GM21825 (cell line): ENCODE measurements at regions not wholly inside any gene's neighbourhood (a gene's known extent, or its start where the extent isn't known, plus 50 kb on each side); places are given as distances from the start of the nearest gene placed in this dataset.

Experiments
- ATAC-seq: cut with Tn5 transposase; IDR thresholded peaks from one replicate; pipeline ENCODE4 v1.9.1; 2021; ENCODE audit warnings: mild to moderate bottlenecking, moderate library complexity; ENCODE audit not compliant: unreplicated experiment

DNA sequence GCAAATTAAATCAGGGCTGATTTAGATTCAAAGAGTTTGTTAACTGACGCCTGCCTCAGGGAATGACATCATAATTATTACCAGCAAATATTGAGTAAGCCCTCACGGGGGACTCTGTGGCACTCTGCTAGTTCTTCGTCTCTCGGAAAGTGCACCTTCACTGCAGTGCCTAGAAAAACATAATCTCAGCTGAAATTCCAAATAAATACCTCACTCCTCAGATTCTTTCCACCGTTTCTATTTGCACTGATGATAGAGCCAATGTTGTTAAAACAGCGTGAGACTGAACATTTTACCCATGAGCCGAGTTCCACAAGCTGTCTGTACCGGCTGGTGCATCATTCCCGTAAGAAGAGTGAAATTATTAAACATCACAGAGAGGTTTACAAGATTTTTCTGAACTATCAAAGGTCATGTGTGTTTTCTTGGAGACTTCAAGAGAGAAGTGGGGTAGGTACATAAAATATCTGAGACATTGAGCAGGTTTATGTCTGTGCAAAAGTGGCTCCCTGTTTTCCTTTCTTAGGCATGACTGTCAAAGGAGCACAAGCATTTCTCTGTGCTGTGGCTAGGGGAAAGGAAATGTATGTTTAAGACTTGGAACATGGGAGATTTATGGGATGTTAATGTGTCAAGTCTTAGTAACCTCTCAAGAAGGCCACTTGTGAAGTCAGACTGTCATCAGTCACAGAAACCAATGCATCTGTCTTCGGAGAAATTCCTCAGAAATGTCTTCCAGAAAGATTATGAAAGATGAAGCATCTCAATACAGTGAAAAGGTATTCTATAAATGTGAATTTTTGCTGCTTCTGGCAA lies 119.6 kb downstream of the CBLL2 start:
- ATAC-seq = no peak

DNA sequence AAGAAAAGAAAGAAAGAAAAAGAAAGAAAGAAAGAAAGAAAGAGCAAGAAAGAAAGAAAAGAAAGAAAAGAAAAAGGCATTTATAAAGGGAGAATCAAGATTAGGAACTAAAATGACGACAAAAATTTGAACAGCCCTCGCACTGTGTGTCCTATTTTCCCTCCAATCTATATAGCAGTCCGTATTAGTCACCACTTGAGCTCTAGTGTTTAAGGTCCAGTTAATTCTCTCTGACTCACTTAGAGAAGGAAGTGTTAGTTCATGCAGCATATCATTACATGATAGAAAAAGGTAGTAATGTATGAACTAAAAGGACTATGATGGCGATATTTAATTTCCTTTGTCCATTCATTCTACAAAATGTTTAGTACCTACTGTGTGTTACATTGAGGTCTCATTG lies 122.7 kb downstream of the CBLL2 start:
- no peak for ATAC-seq

DNA sequence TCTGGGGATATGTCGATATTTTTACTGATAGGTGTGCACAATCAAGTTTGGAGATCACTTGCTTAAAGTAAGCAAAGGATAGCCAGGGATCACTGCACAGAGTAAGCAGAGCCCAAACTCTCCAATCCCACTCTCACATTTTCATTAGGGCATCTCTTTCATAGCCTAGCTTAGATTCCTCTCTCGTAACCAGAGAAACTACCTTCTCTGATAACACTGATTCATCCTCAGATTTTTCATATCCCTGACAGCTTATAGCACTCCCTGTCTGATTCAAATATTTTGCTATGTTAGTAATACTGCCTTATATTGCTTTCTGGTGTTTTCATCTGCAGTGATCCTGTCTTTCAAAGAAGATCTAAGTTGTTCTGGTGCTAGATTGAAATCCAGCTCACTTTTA lies 123.7 kb downstream of the CBLL2 start:
- no peak for ATAC-seq

DNA sequence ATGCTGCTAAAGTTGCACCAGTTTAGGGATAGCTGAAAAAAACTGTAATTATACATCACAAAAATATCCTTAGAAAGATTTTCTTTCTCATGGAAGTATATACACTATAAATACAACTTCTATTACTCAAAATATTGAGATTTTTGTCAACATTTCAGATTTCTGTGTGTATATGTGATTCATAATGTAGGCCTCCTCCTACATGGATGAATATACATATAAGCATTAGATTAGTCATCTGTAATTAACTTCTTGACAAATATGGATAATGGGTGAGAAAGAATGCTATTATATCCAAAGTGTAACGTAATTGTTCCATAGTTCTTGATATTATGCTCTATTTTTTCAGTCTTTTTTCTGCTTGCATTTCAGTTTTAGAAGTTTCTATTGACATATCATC lies 124.9 kb downstream of the CBLL2 start:
- ATAC-seq = no peak

DNA sequence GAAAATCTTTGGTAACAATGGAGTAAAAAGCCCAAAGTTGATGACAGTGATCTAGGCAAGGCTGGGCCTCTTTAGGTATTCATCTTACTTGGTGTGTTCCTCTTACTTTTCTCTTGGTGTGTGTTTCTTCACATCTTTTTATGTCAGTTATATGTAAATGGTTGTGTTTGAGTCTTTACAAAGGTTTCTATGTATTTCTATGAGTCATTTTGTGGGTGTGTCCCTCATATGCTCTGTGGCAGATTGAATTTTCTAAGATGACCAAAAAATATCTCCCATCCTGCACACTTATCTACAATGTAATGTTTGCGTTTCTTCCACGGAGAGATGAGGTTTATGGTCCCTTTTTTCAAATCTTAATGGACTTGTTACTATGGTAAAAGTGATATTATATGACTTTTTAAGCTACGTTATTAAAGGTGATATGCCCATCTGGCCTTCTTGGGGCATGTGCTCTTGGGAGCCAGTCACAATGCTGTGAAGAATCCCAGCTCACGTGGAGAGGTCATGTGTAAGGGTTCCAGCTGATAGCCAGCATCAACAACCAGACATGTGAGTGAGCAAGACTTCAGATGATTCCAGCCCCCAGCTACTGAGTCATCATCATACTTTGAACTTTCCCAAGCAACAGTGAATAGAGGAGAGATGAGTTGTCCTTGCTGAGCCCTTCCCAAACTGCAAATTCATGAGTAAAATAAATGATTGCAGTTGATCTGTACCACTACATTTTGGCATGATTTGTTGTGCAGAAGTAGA lies 126.9 kb downstream of the CBLL2 start:
- no peak for ATAC-seq

DNA sequence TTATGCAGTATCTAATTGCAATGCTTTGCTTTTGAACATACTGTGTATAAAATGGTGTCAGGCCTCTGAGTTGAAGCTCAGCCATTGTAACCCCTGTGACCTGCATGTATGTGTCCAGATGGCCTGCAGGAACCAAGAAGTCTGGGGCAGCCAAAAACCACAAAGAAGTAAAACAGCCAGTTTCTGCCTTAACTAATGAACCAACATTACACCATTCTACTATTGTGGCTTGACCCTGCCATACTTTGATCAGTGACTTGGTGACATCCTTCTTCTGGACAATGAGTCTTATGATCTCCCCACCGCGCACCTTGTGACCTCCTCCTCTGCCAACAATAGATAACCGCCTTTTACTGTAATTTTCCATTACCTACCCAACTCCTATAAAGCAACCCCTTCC lies 131.6 kb downstream of the CBLL2 start:
- no peak for ATAC-seq

DNA sequence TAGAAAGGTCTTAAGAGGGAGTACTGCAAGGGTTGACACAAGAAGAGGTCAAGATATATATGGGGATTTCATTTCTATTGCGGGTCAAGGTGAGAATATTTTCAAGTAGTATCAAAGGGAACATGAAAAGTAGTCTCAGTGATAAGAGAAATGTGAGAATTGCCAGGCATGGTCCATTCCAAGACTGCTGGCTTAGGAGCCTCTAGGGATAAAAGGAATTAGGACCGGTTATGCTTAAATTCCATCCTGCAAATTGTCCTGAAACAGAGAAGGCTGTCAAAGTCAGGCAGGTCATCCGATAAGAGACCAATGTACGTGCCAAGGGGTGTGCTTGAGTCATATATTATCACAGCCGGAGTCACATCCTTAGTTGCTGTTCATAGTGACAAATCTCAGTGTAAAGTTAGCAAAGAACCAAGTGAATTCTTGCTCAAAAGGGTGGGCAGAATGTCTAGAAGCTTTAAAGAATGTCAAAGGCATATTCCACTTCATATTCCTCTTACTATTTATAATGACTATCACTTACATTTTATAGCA lies 133.6 kb downstream of the CBLL2 start:
- no peak for ATAC-seq

DNA sequence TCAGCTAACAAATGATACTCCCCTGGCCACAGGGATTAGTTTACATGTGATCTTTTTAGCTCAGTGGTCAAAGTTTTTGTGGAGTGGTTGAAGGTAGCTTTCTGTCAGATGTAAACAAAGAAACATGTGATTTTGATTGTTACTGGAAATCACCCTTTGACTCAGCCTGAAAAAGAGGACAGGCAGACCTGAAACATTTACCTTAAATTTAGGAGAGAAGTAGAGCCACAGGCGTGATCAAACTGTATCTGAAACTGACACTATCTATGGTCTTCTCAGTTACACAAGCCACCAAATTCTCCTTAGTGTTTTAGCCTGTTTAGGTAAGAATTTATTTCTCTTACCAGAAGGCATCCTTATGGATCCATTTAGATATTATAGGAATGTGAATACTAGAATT lies 136.7 kb downstream of the CBLL2 start:
- no peak for ATAC-seq

DNA sequence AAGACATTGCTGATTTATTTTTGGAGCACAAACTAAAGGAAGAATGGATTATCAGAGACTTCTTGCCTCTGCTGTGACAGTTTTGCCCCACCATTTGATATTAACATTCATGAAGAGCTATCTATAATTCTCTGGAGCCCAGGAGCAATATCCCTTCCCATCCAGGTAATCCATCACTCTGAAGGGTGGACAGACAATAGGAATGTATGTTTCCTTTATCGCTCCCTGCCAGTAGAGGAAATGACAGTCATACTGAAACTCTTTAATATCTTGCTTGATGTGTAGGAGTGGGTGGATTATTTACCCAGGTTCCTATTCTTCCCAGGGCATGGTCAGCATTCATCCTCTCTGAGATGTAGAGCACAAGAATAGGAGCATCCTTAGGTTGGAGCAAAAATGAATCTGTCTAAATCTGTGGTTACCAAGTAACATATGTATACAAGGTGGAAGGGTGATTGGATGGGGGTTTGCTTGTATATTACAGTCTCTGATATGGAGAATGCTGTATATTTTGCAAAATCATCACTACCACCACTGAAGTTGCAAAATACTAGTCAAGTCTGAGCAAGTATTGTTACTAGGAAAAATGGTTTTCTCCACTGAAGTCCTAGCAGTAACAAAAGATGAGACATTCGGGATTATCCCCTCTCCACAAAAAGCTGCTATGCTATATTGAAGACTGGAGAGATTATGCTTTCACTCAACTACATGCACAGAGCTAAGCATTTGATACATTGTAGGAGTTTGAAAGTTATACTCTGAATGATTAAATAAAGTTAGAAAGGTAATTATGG lies 151.6 kb downstream of the CBLL2 start:
- ATAC-seq = no peak

DNA sequence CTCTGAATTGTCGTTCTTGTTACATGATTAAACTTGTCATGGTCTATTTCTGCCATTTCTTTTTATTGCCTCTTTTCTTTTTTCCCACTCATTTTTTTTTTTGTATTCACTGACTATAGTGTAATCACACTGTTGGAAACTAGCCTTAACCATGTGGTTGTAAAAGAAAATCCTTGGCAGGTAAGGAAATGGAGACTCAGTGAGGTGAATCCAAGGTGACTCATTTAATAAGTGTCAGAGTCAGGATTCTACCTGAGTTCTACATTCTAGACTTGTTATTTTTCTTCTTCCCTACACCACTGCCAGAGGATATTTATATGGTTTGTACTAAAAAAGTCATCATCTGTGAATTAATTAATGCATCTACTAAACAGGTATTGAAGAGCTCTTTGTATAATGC lies 152.2 kb downstream of the CBLL2 start:
- ATAC-seq = no peak

DNA sequence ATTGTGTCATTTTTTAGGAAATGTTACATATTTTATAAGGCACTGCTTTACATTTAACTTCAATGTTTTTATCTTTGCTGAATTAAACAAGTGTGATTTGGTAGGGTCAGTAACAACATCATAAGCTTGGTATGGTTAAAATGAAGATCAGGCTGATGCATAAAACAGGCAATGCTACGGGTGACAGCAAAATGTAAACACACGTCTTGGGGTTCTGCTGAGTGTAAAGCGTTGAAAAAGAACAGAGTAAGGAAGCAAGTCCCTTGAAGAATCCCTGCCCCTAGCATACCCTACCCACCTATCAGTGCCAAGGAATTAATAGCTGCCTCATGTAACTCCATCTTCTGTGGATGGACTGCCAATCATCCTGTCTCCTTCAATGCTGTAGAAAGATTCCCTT lies 157.0 kb downstream of the CBLL2 start:
- ATAC-seq = no peak

DNA sequence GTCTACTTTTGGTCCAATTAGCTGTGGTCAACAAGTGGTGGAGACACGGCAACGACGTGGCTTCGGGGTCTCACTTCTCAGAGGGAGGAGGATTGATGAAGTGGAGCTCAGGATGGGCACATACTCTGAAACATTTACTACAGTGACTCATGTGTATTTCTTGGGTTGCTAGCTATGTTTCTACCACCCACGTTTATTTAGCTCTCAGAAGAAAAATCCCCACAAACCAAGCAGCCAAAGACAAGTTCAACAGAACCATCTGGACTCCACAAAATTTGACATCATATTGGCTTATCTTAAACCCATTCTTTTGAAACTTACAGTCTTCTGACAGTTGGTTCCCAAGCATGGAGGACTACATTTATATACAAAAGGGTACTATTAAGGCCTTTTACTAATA lies 158.0 kb downstream of the CBLL2 start:
- no peak for ATAC-seq

DNA sequence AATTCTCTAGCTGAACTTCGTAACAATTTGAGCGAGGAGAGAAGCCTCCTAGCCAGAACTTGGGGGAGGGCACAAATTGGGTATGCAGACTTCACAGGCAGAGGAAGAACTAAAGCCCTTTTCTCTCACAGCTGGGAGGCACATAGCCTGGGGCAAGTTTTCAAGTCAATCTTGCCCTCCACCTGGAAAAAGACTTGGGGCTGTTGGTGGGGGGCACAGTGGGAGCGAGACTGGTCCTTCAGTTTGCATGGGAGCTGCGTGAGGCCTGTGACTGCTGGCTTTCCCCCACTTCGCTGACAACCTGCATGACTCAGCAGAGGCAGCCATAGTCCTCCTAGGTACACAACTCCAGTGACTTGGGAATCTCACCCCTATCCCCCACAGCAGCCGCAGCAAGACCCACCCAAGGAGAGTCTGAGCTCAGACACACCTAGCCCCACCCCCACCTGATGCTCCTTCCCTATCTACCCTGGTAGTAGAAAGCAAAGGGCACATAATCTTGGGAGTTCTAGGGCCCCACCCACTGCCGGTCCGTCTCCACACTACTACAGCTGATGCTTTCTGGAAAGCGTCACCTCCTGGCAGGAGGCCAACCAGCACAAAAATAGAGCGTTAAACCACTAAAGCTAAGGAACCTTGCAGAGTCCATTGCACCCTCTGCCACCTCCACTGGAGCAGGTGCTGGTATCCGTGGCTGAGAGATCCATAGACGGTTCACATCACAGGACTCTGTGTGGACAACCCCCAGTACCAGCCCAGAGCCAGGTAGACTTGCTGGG lies 160.8 kb downstream of the CBLL2 start:
- ATAC-seq = no peak

DNA sequence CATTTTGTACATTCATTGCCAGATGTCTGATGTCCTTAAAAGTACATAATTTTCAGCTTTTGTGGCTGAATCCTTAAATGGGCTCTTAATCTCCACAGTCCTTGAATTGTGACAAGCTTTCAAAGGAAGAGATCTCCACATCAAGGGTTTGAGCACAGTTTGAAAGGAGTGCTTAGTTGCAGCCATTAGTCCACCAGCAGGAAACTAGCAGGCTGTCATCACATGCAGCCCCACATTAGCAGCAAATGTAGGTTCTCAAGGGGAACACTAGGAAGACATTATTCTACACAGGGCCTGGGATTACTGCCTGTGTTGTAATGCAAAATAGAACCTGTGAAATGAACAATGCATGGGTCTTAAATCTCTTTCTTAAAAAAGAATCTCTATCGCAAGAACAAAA lies 173.2 kb downstream of the CBLL2 start:
- ATAC-seq = no peak

DNA sequence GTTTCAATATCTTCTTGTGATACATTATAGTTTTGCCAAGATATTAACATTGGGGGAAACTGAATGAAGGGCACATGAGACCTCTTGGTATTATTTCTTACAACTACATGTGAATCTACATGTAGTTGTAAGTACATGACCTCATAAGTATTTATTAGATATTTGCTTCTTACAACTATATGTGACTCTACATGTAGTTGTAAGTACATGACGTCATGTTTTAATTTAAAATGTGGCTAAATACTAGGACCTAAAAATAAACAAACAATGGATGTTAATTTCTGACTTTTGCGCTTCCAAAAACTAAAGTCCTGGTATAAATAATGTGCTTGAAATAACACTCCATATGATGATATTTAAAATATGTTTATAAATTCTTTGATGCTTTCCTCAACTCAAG lies 190.2 kb downstream of the CBLL2 start:
- no peak for ATAC-seq

DNA sequence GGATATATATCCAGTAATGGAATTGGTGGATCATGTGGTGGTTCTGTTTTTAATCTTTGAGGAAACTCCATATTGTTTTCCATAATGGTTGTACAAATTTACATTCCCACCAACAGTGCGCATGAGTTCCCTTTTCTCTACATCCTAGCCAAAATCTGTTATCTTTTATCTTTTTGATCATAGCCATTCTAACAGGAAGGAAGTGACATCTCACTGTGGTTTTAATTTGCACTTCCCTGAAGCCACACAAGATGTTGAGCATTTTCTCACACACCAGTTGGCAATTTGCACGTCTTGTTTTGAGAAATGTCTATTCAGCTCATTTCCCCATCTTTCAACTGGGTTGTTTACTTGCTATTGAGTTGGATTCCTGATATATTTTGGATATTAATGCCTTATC lies 194.9 kb downstream of the CBLL2 start:
- ATAC-seq = no peak

DNA sequence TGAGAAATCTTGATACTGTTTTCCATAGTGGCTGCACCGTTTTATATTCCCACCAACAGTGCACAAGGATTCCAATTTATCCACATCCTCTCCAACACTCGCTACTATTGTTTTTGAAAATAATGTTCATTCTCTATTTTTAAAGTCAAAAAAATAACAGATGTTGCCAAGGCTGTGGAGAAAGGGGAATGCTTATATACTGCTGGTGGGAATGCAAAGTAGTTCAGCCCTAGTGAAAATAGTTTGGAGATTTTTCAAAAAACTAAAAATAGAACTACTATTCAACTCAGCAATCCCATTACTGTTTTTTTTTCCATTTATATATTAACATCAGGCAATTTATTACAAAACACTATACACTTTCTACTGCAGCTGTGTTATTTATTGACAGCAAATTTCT lies 208.7 kb downstream of the CBLL2 start:
- ATAC-seq = no peak

DNA sequence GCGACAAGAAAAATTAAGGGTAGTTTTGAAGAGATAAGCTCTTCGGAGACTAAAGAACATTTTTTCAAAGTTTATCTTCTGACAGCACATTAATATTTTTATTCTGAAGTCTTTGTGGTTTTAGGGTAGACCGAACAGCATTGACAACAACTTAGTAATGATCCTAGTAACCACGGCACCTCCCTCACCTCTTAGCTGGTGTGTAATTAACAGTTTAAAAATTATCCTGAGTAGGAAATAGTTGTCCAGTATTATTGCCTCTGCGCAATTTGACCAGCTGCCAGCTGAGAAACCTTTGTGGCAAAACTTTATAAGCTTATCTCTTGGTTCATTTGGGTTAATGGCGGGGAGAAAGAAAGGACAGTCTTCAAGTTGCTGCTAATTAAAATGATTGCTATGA lies 213.6 kb downstream of the CBLL2 start:
- no peak for ATAC-seq

DNA sequence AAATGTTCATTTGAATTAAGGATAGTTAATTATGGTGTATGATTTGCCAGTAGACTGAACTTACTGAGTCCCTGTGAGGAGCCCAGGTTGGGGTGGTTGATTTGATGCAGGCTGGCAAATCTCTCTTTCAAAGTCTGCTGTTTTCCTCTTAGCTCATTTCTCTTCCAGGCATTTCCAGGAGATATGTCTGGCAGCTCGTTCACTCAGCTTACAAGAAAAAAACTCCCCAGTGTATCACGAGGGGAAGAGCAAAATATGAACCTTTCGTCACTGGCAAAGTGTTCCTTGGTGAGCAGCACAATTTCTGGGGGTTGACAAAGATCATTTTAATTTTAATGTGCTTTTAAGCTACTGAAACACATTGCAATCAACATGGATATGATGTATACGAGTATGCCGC lies 244.2 kb downstream of the CBLL2 start:
- no peak for ATAC-seq

DNA sequence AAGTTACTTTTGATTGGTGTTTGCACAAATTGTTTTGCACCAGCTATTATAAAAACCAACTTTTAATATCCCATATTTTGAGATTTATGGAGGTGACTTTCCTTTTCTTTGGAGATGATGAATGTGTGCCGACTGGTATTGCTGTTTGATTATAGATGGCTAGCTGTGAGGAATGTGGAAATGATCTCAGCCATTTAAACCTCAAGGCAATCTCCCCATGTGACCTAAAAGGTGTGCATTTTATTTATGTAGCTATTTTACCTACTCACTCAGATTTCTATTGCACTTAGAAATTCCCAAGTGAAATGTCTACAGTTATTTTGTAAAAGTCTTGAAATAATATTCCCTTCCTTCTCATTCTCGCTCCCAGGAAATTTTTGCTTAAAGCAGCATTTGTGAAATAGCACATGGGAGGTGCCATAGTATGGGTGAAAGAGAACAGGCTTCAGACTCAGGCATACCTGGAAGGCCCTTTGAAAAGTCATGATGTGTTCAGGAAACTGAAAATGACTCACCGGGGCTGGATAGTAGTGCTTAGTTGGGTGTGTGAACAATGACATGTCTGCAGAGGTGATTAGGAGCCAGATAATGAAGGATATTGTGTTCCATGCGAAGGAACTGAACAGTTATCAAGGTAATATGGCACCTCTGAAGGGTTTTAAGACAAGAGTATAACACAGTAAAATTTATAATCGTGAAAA lies 247.6 kb downstream of the CBLL2 start:
- ATAC-seq = no peak
